Right atrium auricular region (tissue), 2 donors: ENCODE measurements at regions not wholly inside any gene's neighbourhood (a gene's known extent, or its start where the extent isn't known, plus 50 kb on each side); places are given as distances from the start of the nearest gene placed in this dataset.

ENCODE experiments used
- DNase-seq: peaks from one replicate; pipeline ENCODE4 v3.0.0-alpha.2; 2019; ENCODE audit warnings: low spot score
- H3K27ac ChIP-seq, 2 donors: fragments of 200-600 bp; sonication (generic); 1 replicate in 1 of 2; 2 replicates in 1 of 2; pipeline ENCODE4 v1.5.1; 2016 to 2019
- H3K27me3 ChIP-seq, 2 donors: fragments of 200-600 bp; sonication (generic); one replicate each; pipeline versions ENCODE4 v1.5.1 to v1.6.0; 2017 to 2019
- H3K36me3 ChIP-seq: fragments of 200-600 bp; sonication (generic); one replicate; pipeline ENCODE4 v1.5.1; 2016
- H3K4me1 ChIP-seq, 2 donors: fragments of 200-600 bp; sonication (generic); one replicate each; pipeline versions ENCODE4 v1.5.1 to v1.6.0; 2017 to 2019
- H3K4me3 ChIP-seq, 2 donors: fragments of 200-600 bp; sonication (generic); 1 replicate in 1 of 2; 2 replicates in 1 of 2; pipeline ENCODE4 v1.5.1; 2017 to 2019; ENCODE audit warnings: mild to moderate bottlenecking in 1 of 2, moderate library complexity in 1 of 2
- H3K9me3 ChIP-seq, 2 donors: fragments of 200-600 bp; sonication (generic); one replicate each; pipeline ENCODE4 v1.5.1; 2019
- CTCF ChIP-seq, 2 donors: fragments of 200-600 bp; sonication (generic); IDR thresholded peaks; one replicate each; pipeline ENCODE4 v1.5.1; 2019; ENCODE audit warnings: antibody characterized with exemption in 2 of 2

DNA sequence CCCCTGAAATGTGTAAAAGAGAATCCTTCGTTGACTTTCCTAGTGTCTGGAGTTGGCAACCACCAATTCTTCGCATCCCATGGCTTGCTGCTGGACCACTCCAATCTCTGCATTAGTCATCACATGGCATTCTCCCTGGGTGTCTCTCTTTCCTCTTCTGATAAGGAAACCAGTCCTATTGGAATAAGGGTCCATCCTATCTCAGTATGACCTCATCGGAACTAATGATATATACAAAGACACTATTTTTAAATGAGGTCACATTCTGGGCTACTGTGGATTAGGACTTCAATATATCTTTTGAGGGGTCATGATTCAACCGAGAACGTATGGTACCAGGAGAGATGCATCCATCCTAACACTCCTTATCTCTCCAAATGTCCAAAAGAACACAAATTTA lies 259.1 kb upstream of the CPEB2 start:
- Histone ChIP-seq H3K4me1 (no peaks in the 10 kb centered on the region), H3K27ac (no peak overlapping the region), H3K9me3 (no peaks in the 10 kb centered on the region), H3K4me3 (no peak overlapping the region), H3K36me3 (no peaks in the 10 kb centered on the region), H3K27me3 (no peaks in the 10 kb centered on the region)
- TF ChIP-seq CTCF (IDR thresholded peaks at IDR 0.05), result no peak
- no peak for DNase-seq

DNA sequence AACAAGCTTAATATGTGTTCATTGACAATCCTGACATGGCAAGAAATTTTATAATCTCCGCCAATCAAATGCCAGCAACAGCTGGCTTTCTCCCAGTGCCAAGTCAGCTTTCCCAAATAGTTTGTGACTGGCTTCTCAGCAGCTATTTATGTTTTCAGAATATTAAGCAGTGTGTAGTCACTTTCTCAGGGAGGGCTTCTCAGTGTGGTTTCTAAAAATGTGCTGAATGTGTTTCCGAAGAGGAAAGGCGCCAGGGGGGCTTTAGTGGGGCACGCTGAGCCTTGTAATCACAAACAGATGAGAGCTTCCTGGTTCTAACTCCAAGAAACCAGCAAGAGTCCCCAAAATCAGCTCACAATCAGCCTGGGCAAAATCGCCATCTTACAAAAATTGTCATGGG lies 258.7 kb upstream of the CPEB2 start:
- no peaks in the 10 kb centered on the region for H3K4me1 ChIP-seq
- no peak overlapping the region for H3K27ac ChIP-seq
- H3K27me3 ChIP-seq, result no peaks in the 10 kb centered on the region
- H3K36me3 ChIP-seq, result no peaks in the 10 kb centered on the region
- DNase-seq, result no peak
- no peak overlapping the region for H3K4me3 ChIP-seq
- TF ChIP-seq CTCF (IDR thresholded peaks at IDR 0.05), result no peak
- no peaks in the 10 kb centered on the region for H3K9me3 ChIP-seq

DNA sequence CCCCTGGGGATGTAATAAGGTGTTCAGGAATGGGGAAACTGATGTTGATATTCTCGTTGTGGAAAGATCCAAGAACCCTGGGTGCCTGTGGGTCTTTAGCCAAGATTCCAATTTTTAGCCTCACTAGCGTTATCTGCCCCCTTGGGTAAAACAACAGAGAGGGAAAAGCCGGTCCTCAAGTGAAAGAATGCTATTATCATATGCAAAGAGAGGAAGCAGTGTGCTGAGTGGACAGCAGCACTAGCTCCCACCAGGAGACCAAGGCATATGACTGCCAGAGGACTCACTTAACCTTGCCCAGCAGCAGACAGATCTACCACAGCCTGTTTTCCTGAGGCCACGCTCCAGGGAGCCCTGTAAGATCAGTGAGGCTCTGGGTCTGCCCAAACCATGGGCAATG lies 257.9 kb upstream of the CPEB2 start:
- no peaks in the 10 kb centered on the region for H3K9me3 ChIP-seq
- H3K27me3 ChIP-seq, result no peaks in the 10 kb centered on the region
- no peak overlapping the region for H3K27ac ChIP-seq
- DNase-seq, result no peak
- no peak for TF ChIP-seq CTCF (IDR thresholded peaks at IDR 0.05)
- H3K36me3 ChIP-seq, result no peaks in the 10 kb centered on the region
- H3K4me3 ChIP-seq, result no peak overlapping the region
- no peaks in the 10 kb centered on the region for H3K4me1 ChIP-seq

GRCh38 chr4:14749910-14750309 lies 252.4 kb upstream of the CPEB2 start:
- DNase-seq, result no peak
- no peaks in the 10 kb centered on the region for H3K27me3 ChIP-seq
- no peaks in the 10 kb centered on the region for H3K36me3 ChIP-seq
- H3K9me3 ChIP-seq, result peaks cover 0 to 19% of the 10 kb centered on the region in 2 donors
- no peak overlapping the region for H3K27ac ChIP-seq
- H3K4me3 ChIP-seq, result no peak overlapping the region
- TF ChIP-seq CTCF (IDR thresholded peaks at IDR 0.05), result peak; percentile 39 to 60
- H3K4me1 ChIP-seq, result no peaks in the 10 kb centered on the region

DNA sequence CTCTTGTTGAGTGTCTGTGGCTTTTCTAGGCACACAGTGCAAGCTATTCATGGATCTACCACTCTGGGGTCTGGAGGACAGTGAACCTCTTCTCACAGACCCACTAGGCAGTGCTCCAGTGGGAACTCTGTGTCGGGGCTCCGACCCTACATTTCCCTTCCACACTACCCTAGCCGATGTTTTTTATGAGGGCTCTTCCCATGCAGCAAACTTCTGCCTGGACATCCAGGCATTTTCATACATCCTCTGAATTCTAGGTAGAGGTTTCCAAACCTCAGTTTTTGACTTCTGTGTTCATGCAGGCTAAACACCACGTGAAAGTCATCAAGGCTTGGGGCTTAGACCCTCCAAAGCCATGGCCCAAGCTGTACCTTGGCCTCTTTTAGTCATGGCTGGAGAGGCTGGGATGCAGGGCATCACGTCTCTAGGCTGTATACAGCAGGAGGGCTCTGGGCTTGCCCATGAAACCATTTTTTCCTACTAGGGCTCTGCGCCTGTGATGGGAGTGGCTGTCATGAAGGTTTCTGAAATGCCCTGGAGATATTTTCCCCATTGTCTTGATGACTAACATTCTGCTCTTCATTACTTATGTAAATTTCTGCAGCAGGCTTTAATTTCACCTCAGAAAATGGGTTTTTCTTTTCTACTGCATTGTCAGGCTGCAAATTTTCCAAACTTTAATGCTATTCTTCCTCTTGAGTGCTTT lies 249.8 kb upstream of the CPEB2 start:
- peaks cover 0 to 19% of the 10 kb centered on the region in 2 donors for H3K9me3 ChIP-seq
- H3K27me3 ChIP-seq, result no peaks in the 10 kb centered on the region
- H3K4me3 ChIP-seq, result no peak overlapping the region
- no peaks in the 10 kb centered on the region for H3K4me1 ChIP-seq
- no peak for DNase-seq
- TF ChIP-seq CTCF (IDR thresholded peaks at IDR 0.05), result no peak
- H3K36me3 ChIP-seq, result no peaks in the 10 kb centered on the region
- no peak overlapping the region for H3K27ac ChIP-seq

DNA sequence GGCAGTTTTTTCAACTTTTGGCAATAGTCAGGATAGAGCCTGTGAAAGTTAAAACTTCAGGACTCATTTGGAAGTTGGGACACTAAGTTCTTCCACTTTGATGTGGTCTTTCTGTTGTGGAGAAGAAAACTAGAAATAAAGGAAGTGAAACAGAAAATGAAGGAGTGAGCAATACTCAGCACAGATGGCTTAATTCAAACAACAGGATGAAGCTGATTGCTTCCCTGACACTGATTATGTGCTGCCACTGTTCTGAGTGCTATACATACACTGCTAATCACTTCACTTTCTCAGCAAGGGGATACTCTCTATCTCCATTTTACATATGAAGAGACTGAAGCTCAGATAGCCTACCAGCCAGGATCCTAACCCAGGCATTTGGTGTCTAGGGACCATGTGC lies 235.1 kb upstream of the CPEB2 start:
- Histone ChIP-seq H3K4me1 (no peaks in the 10 kb centered on the region), H3K27me3 (no peaks in the 10 kb centered on the region), H3K36me3 (no peaks in the 10 kb centered on the region), H3K9me3 (no peaks in the 10 kb centered on the region), H3K27ac (no peak overlapping the region), H3K4me3 (no peak overlapping the region)
- DNase-seq, result no peak
- no peak for TF ChIP-seq CTCF (IDR thresholded peaks at IDR 0.05)
